OCI-LY7 (cell line): ENCODE measurements at regions not wholly inside any gene's neighbourhood (a gene's known extent, or its start where the extent isn't known, plus 50 kb on each side); places are given as distances from the start of the nearest gene placed in this dataset.
"Not testable (repeated sequence)": the region's sequence is repeated elsewhere in the genome, so short reads cannot be mapped to it uniquely, and the experiment has no call there.

Source experiments
- BruUV-seq: library from RNA; stranded (reverse); fragments of 400-500 nt; replicated peaks from 2 replicates; lab custom pipeline; 2021; lab: Mats Ljungman, UMichigan
- CTCF ChIA-PET: fragments of 300-600 bp; sonication (Branson Sonifier 250); formaldehyde crosslinking; loops from one replicate; lab custom pipeline; 2022; ENCODE audit warnings: antibody characterized with exemption; ENCODE audit not compliant: unreplicated experiment; lab: Charles Lee
- POLR2A ChIA-PET: fragments of 300-600 bp; sonication (Branson Sonifier 250); formaldehyde crosslinking; loops from one replicate; lab custom pipeline; 2022; ENCODE audit warnings: antibody characterized with exemption; lab: Charles Lee
- DNase-seq: peaks from one replicate; pipeline ENCODE4 v3.0.0-alpha.2; 2015; ENCODE audit warnings: low spot score
- H2AFZ ChIP-seq: fragments of 200-600 bp; sonication (generic), shearing (Covaris generic); 2 replicates; pipeline ENCODE4 v1.6.1; 2014; ENCODE audit warnings: mild to moderate bottlenecking, antibody characterized with exemption, low read length, moderate library complexity
- H3K27ac ChIP-seq: fragments of 200-600 bp; sonication (generic); 2 replicates; pipeline ENCODE4 v1.5.1; 2014; ENCODE audit warnings: mixed run types, low read depth, mild to moderate bottlenecking, moderate library complexity, low read length, inconsistent platforms; ENCODE audit not compliant: poor library complexity, severe bottlenecking
- H3K36me3 ChIP-seq: fragments of 200-600 bp; sonication (generic); 2 replicates; pipeline ENCODE4 v1.6.1; 2014; ENCODE audit warnings: mild to moderate bottlenecking, antibody characterized with exemption, low read length, moderate library complexity, mixed read lengths; ENCODE audit not compliant: insufficient read depth
- H3K4me1 ChIP-seq: fragments of 200-600 bp; sonication (generic); 2 replicates; pipeline ENCODE4 v1.5.1; 2014; ENCODE audit warnings: mild to moderate bottlenecking, low read length; ENCODE audit not compliant: insufficient read depth, poor library complexity, severe bottlenecking
- H3K4me2 ChIP-seq: fragments of 200-600 bp; sonication (generic); 2 replicates; pipeline ENCODE4 v1.6.1; 2014; ENCODE audit warnings: mild to moderate bottlenecking, low read length
- H3K4me3 ChIP-seq: fragments of 200-600 bp; sonication (generic); 2 replicates; pipeline ENCODE4 v1.5.1; 2014; ENCODE audit warnings: mild to moderate bottlenecking, low read depth, low read length; ENCODE audit not compliant: poor library complexity, severe bottlenecking
- H3K79me2 ChIP-seq: fragments of 200-600 bp; sonication (generic); 2 replicates; pipeline ENCODE4 v1.6.1; 2016; ENCODE audit warnings: low read depth, mild to moderate bottlenecking, low read length, moderate library complexity, mixed read lengths; ENCODE audit not compliant: insufficient read depth
- H3K9me2 ChIP-seq: fragments of 200-600 bp; sonication (generic); 2 replicates; pipeline ENCODE4 v1.6.1; 2016; ENCODE audit warnings: mild to moderate bottlenecking, low read length, mixed read lengths; ENCODE audit not compliant: insufficient read depth
- H3K9me3 ChIP-seq: fragments of 200-600 bp; sonication (generic); 2 replicates; pipeline ENCODE4 v1.6.1; 2014; ENCODE audit warnings: mild to moderate bottlenecking, mixed run types, low read length, mixed read lengths
- H4K20me1 ChIP-seq: fragments of 200-600 bp; sonication (generic); 2 replicates; pipeline ENCODE4 v1.6.1; 2014; ENCODE audit warnings: mild to moderate bottlenecking, antibody characterized with exemption, low read length, moderate library complexity, mixed read lengths; ENCODE audit not compliant: insufficient read depth
- CTCF ChIP-seq: fragments of 200-600 bp; sonication (generic); conservative IDR thresholded peaks from 2 replicates; pipeline ENCODE4 v1.5.1; 2014; ENCODE audit warnings: mild to moderate bottlenecking, antibody characterized with exemption, low read length, moderate library complexity, mixed read lengths
- EZH2phosphoT487 ChIP-seq: fragments of 200-600 bp; sonication (generic); IDR thresholded peaks from 2 replicates; pipeline ENCODE4 v1.6.1; 2018; ENCODE audit warnings: low read depth, borderline replicate concordance, mild to moderate bottlenecking, mixed run types, antibody characterized with exemption, low read length, moderate library complexity, mixed read lengths
- intact Hi-C: fragments of 100-400 bp; cut with micrococcal nuclease; formaldehyde crosslinking; loops from one replicate; pipeline ENCODE4 v1.10.0; 2022; ENCODE audit not compliant: unreplicated experiment

DNA sequence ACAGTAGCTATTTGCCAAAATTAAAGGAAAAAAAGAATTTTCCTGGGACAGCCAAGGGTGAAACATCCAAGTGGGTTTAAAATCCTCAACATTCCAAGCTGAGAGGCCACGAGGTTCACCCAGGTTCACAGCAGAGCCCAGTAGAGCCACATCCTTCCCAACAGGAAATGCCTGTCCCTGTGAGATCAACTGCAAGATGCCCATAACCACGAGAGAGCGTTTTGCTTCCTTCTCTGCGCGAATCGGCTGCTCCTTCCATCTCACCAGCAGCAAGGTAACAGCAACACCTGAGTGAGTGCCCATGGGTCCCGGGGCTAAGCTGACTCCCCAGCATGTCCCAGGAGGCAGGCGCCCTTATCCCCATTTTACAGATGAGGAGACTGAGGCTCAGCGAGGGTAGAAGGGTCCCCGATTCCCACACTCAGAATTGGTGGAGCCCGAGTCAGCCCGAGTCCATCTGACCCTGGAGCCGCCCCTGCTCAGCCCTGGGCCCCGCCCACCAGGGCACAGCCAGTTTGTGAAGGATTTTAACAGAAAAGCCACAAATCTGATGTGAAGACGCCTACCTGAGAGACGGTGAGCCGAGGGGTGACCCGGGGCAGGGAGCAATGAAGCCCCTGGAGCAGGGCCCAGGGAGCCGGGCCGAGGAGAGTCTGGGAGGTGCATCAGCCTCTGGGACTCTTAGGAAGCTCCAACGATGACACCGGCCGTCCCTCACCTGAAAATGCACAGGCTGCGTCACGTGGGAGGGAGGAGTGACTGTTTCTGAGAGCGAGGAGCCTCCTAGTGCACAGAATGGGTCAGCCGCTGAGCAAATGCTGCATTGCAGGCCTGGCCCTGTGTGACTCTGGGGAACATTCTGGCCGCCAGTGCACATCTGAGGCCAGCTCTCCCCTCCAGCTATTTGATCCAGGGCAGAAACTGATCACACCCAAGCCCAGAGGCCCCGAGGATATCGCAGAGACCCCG, 236.9 kb upstream of the SFSWAP start:
- no peaks in the 10 kb centered on the region for H3K9me3 ChIP-seq
- H3K79me2 ChIP-seq: no peaks in the 10 kb centered on the region
- no peak overlapping the region for H3K27ac ChIP-seq
- H4K20me1 ChIP-seq: no peaks in the 10 kb centered on the region
- no peak overlapping the region for H2AFZ ChIP-seq
- H3K4me3 ChIP-seq: no peak overlapping the region
- no peaks in the 10 kb centered on the region for H3K9me2 ChIP-seq
- BruUV-seq: no TSS peak
- intact Hi-C loops: no loop called here
- ChIA-PET POLR2A (no interaction called here), CTCF (no interaction called here)
- no peaks in the 10 kb centered on the region for H3K36me3 ChIP-seq
- no peak overlapping the region for H3K4me2 ChIP-seq
- no peaks in the 10 kb centered on the region for H3K4me1 ChIP-seq
- TF ChIP-seq EZH2phosphoT487 (no peak), CTCF (no peak)
- no peak for DNase-seq

DNA sequence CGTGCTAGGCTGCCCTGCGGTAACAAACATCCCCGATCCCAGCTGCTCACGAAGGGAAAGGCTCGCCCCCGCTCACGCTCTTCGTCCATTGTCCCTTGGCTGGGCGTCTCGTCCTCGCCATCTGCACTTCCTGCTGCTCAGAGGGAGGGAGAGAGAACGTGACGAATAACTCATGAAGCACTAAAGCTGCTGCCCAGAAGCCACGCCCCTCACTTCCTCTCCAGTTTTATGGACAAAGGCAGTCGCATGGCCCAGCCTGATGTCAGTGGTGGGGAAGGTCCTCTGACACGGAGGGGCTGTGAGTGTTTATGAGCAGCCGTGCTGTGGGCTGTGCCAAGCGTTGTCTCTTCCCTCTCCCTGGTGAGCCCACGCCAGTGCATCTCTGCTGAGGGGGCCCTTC, 235.9 kb upstream of the SFSWAP start:
- H3K4me1 ChIP-seq, DNase-seq, H3K79me2 ChIP-seq, H3K36me3 ChIP-seq, POLR2A ChIA-PET, BruUV-seq, CTCF ChIA-PET, H4K20me1 ChIP-seq, H2AFZ ChIP-seq, H3K9me3 ChIP-seq, H3K9me2 ChIP-seq, H3K4me3 ChIP-seq, H3K27ac ChIP-seq, H3K4me2 ChIP-seq, intact Hi-C loops: not testable (repeated sequence)

DNA sequence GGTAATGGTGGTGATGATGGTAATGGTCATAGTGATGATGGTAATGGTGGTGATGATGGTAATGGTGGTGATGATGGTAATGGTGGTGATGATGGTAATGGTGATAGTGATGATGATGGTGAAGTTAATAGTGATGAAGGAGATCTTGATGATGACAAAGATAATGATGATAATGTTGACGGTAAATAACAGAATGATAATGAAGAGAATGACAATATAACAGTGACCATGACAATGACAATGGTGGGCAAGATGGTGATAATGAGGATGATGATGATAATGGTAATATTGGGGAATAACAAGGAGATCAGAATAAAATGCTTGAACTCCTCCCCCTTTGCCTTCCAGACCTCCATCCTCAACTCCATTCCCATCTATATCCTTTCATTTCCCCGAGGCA, 233.3 kb upstream of the SFSWAP start:
- H3K27ac ChIP-seq: no peak overlapping the region
- no peak overlapping the region for H3K4me3 ChIP-seq
- TF ChIP-seq EZH2phosphoT487: no peak
- no peak for TF ChIP-seq CTCF
- no peak overlapping the region for H2AFZ ChIP-seq
- BruUV-seq: no TSS peak
- ChIA-PET POLR2A (no interaction called here), CTCF (no interaction called here)
- no peak overlapping the region for H3K4me2 ChIP-seq
- DNase-seq: no peak
- no peaks in the 10 kb centered on the region for H3K79me2 ChIP-seq
- H3K4me1 ChIP-seq: no peaks in the 10 kb centered on the region
- intact Hi-C loops: no loop called here
- H3K9me2 ChIP-seq: no peaks in the 10 kb centered on the region
- H3K36me3 ChIP-seq: no peaks in the 10 kb centered on the region
- no peaks in the 10 kb centered on the region for H4K20me1 ChIP-seq
- H3K9me3 ChIP-seq: no peaks in the 10 kb centered on the region
